Middle frontal gyrus (tissue), 1 donor: ENCODE measurements at regions not wholly inside any gene's neighbourhood (a gene's known extent, or its start where the extent isn't known, plus 50 kb on each side); places are given as distances from the start of the nearest gene placed in this dataset.
A peak's percentile ranks its signal among the peaks of the same experiment; 100 is the strongest.
"Not testable (repeated sequence)": the region's sequence is repeated elsewhere in the genome, so short reads cannot be mapped to it uniquely, and the experiment has no call there.

Experiments
- DNase-seq: peaks from one replicate; pipeline ENCODE4 v3.0.0-alpha.2; 2015; ENCODE audit warnings: low spot score; ENCODE audit errors: extremely low spot score

DNA sequence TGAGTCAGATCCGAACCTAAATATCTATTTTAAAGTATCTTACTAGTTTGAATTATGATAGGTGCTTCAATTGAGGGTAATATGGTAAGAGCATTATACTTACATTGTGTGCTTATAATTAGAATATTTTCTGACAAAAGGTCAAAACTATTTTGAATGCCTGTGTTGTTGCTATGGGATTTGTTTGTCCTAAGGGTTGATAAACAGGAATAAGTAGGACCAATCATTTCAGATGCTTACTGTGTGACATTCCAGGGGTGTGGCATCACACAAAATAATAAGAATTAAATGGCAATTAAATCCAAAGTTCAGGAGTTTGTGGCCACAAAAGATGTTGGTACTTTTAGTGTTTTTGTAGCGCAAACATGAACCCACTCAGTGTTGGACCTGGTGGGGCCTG is 256.2 kb upstream of the DDHD1 start:
- DNase-seq, result no peak

DNA sequence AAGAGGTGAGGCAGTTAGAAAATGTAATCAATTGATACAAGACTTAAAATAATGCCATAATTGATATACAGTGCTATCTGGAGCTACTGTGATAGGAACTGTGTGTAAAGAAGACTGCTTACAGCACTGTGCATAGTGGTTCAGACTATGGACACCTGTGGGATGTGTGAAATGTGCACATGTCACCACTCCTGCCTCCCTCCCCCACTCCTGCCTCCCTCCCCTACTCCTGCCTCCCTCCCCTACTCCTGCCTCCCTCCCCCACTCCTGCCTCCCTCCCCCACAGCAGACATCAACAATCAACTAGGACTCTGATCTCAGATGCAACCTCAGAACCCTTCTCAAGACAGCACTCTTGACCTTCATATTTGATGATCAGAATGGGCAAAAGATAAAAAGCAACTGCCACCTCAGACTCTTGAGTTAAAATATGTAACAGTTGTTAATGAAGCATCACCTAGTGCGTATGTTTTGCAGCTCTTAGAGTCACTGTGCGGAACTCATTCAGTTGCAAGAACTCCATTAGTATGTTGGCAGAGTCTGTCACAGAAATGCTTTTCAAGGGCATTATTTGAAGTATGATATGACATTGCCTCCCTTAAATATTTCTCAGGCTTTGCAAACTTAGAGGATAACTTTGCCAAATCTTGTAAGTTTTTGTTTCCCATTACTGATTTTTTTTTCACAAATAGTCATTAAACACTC is 255.2 kb upstream of the DDHD1 start:
- no peak for DNase-seq

DNA sequence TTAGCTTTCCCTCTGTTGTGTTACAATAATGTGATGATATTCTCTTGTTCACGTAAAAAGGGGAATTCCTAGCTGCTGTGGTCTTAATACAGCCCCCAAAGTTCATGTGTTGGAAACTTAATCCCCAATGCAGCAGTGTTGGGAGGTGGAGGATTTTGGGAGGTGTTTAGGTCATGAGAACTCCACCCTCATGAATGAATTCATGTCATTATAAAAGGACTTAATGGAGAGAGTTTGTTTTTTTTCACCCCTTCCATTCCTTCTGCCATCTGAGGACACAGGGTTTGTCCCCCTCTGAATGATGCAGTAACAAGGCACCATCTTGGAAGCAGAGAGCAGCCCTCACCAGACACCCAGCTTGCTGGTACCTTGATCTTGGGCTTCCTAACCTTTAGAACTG is 253.4 kb upstream of the DDHD1 start:
- no peak for DNase-seq

DNA sequence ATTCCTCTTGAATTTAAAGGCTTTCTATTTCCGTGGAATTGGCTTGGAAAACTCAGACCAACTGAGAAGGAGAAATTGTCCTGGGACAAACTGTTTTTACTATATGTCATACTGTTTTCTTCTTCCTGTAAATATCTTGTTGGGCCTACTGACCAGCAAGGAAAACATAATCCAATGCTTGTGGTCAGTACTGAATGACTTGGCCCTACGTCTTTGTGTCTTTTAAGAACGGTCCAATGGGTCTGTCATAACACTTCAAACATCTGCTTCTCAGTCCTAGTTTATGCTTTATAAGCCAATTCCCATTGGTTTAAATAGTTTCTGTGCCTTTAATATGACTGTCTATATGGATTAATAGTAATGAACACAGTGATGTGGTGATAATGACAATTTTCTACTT is 248.5 kb upstream of the DDHD1 start:
- no peak for DNase-seq

DNA sequence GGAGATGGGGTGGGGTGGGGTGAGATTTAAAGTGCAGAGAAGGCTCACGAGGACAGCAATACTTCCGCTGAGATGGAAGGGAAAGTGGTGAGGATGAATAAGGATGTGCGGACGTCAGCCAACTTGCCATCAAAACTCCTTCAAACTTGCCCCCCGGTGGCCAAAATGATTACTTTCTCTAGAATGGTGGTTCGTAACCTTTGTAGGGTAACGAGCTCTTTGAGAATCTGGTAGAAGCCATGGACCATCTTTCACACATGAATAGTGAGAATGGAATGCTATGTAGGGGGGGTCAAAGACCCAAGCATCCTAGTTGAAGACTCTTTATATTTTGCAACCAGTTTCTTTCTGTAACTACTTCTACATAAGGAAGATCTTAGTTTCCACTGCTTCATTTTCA is 245.9 kb upstream of the DDHD1 start:
- DNase-seq, result no peak

DNA sequence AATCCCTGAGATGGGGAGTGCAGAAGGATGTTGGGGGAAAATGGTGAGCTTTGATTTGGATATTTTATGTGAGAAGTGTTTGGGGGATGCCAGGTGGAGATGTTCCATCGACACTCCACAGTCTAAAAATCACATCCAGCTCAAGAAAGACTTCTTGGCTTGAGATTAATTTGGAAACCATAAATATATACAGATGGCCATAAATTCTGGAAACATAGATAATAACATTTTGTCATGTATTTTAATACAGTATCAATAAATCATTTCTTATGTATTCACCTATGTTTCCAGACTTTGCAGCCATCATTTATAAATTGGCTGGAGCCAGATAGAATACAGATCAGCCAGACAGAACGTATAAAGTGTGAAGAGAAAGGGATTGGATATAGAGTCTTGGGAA is 245.5 kb upstream of the DDHD1 start:
- DNase-seq, result no peak

DNA sequence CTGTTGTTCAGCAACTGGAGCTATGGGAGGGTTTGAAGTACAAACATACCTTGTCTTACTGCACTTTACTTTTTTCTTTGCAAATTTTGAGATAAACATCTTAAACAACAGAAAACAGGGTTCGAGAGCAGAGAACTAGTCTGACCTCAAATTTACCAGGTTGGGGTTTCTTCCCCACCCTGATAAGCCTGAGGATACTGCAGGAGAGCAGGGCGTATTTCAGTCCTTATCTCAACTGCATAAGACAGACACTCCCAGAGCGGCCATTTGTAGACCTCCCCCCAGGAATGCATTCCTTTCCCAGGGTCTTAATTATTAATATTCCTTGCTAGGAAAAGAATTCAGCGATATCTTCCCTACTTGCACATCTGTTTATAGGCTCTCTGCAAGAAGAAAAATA is 242.1 kb upstream of the DDHD1 start:
- DNase-seq, result not testable (repeated sequence)

DNA sequence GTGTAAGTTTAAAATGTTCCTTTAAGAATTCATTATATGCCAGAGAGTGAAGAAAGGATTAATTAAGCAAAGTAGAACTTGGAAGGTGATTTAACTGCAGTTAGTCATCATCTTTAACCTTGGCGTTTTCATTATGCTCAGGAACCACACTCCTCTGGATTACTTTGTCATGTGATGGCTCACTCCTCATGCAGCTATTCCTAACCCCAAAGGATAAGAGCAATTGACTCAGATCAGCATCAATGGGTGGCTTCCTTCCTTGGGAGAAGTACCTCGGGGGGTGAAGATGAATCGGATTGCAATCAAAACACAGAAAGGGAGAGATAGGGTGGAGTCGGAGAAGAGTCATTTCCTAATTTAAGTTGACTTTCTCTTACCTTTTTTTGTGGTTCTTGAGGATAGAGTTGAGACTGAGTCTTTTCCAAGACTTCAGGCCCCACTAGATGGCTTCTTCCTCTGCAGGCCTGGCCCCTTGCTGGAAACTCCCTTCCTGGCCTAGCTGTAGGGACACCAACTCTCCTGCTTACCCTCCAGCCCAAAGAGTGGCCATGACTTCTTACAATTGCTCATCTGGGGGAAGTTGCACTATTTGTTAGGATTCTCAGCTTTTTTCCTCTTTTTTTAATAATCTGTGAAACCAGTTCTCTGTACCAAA is 238.6 kb upstream of the DDHD1 start:
- DNase-seq, result no peak

DNA sequence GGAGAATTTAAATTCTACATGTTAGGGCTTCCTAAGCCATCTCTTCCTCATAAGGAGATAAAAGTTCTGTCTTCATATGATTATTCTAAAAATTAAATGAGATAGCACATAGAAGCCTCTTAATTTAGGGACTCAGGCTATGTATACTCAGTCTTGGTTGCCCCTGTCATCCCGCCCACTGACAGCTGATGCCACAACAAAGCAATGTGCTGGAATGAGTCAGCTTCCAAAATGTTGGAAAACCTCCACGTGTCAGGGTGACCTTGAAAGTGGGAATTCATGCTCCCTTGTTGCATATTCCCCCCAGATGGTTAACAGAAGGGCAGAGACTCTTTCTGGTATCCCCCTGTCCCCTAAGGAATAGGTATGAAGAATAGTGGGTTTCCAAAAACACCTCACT is 238.0 kb upstream of the DDHD1 start:
- DNase-seq, result no peak

DNA sequence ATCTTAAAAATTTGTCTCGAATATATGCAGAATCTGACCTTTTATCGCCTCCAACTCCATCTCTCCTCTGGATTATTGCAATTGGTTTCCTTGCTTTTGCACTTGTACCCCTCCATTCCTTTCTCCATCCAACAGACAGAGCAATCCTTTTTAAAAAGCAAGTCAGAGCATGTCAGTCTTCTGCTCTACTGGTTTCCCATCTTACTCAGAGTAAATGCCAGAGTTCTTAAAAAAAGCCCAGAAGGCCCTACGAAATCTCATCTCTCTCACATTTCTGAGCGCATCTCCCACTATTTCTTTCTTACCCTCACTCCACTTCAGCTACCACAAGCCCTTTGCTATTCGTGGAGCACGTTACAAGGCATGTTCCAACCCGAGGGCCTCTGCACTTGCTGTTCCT is 236.9 kb upstream of the DDHD1 start:
- DNase-seq, result no peak

DNA sequence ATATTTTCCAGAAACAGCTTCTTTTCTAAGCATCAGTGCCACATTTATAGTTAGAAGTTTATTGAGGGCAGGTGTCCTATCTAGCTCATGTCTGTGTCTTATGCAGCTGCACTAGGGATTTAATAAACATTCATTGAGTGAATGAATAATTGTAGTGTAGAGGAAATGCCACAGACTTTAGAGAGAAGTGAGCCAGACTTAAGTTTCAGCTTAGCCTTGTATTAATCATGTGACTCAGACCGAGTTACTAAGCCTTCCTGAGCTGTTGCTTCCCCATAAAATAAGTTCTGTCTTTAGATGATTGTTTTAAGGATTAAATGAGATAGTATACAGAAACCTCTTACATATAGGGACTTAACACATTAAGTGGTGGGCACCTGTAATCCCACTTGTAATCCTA is 236.1 kb upstream of the DDHD1 start:
- no peak for DNase-seq

DNA sequence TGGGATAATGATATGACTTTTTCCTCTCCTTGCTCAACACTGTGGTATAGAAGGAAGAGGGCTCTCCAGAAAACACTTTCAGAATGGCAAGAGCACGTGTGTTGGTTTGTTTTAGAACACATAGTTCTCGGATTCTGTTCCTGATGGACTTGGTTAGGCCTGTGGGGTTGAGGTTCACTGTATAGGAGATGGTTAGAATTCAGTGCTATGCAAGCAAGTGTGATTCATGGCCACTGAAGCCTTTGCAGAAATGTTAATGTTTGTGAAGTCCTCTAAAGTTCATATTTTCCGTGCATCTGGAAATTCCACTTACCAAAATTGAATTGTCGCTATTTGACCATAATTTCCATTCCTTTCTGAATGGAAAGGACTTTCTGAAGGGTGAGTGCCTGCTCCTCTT is 233.2 kb upstream of the DDHD1 start:
- DNase-seq, result no peak

DNA sequence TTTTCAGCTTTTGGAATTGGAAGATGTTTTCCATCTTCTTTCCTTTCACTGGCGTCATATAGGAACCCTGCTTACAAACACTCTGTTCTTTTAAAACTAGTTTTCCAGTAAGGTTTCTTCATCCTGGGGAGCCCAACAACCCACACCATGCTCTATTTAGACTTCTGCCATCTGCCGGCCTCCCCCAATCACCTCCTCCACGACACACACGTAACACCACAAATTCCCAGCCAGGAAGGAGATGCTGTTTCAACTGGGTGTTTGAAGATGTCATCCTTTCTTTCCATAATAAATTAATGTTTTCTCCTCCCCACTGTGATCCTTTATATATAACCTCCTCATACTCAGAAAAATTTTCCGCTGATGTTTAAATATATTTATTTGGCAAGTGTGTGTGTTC is 231.4 kb upstream of the DDHD1 start:
- peak; percentile 44 for DNase-seq

DNA sequence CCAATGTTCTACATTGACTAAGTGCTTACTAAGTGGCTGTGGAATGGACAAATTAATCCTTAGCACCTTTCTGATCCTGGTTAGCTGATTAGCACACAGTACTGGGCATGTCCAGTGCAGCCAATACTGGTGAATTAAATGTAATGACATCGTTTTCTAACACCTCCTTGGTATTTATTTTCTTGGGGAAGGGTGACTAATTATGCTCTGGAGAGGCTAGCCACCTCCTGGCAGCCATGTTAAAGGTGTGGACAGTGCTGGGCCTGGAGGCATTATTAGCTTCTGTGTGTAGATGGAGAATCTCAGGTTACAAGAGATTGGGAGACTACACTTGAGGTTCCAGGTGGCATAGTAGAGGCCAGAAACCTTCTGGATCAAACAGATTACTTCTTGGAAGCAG is 230.9 kb upstream of the DDHD1 start:
- no peak for DNase-seq

DNA sequence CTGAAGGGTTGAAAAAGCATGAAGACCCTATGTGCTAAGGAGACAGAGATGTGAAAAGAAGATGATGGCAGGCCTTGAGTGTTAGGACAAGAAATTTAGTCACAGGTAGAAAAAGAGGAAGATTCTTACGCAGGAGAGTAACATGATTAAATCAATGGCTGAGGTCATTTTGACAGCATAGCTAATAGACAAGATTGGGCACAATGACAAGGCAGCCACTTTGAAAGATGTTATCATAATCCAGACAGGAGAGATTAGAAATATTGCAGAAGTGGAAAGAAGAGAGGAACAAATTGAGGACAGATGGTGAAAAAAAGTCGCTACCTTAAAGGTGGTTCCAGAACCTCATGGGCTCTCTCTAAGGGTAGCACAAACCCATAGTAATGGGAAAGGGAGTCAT is 228.8 kb upstream of the DDHD1 start:
- DNase-seq, result no peak

DNA sequence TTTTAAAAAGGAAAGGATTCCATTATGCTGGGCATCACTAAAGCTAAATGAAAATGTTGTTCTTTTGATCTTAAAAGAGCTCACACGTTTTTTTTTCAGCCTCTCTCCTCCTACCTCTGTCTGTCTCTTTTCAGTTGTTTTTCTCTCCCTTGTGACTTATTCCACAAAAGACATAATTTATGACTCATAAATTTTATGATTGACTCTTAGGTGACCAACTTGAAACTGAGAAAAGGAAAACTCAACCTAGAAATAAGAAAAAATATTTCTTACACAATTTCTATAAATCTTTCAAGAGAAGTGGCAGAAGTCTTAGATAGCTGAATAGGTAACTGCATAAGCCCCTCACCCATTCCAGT is 227.7 kb upstream of the DDHD1 start:
- no peak for DNase-seq

DNA sequence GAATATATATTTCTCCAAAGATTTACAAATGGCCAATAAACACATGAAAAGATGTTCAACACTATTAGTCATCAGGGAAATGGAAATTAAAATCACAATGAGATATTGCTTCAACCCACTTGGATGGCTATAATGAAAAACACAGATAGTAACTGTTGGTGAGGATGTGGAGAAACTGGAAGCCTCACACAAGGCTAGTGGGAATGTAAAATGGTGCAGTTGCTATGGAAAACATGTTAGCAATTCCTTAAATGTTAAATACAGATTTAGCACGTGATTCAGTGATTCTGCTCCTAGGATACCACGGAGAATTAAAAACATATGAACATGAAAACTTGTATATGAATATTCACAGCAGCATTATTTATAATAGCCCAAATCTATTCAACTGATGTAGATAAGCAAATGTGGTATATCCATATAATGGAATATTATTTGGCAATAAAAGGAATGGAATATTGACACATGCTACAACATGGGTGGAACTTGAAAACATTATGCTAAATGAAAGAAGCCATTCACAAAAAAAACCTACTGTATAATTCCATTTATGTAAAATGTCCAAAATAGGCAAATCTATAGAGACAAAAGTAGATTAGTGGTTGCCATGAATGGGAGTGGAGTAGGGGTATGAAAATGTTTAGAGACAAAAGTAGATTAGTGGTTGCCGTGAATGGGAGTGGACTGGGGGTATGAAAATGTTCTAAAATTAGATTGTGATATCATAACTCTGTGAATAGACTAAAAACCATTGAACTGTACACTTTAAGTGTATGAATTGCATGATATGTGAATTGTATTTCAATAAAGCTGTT is 227.1 kb upstream of the DDHD1 start:
- DNase-seq, result no peak

DNA sequence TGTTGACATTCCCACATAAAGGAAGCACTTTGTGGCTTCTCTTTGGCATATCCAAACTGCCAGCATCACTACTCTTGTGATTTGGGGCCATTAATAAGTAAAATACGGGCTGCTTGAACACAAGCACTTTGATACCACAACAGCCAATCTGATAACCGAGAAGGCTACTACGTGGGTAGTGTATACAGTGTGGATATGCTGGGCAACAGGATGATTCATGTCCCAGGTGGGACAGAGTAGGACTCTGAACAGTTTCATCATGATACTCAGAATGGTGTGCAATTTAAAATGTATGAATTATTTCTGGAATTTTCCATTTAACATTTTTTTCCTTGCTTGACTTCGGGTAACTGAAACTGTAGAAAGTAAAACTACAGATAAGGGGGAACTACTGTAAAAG is 225.0 kb upstream of the DDHD1 start:
- no peak for DNase-seq

DNA sequence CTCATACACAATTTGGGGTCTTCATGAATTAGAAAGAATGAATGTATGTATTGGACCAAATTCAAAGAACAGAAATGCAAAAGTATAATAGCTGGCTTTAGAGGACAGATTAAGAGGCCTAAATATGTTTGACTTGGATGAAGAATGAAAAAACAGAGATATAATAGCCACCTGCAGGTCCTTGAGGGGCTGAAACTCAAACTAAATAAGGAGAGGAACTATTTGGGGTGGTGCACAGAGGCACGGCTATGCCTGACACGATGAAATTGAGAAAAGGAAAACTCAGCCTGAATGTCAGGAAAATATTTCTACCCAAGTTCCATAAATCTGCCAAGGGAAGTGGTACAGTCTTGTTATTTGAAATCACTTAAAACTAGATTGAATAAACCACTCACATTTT is 222.9 kb upstream of the DDHD1 start:
- no peak for DNase-seq

DNA sequence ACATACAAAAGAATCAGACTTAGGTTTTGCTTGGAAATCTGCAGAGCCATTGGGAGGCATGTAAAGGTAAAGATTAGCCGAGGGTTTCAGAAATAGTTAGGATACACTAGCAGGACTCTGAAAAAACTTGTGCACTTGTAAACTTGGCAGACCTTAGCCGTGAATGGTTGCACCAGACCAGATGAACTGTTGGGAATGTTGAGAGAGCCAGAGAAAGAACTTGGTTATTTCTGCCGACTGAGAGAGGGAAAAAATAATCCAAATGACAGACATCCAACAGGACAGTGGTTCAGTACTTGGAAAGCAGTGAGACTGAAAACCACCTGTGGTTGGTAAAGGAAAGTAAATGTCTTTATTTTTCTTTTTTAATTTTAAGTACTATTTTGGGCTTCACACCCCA is 222.5 kb upstream of the DDHD1 start:
- DNase-seq, result no peak

DNA sequence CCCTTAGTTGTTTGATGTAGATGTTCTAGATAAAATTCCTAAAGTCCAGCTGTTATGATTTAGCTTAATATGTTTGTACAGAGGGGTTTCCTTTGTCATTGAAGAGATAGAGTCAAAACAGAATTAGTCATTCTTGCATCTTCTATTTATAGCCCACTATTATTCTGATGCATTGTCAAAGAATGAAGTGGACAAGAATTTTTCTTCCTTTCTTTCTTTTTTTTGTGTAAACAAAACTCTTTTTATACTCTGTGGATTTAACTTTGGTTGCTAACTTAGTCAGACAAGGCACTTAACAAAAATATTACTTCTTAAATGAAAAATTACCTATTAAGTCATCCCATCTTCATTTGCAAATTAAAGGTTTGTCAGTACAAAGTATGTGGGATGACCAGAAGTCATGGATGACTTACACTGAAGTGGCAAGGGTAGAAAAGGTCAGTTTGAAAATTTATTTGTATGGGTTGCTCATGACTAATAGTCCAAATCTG is 215.6 kb upstream of the DDHD1 start:
- DNase-seq, result no peak

DNA sequence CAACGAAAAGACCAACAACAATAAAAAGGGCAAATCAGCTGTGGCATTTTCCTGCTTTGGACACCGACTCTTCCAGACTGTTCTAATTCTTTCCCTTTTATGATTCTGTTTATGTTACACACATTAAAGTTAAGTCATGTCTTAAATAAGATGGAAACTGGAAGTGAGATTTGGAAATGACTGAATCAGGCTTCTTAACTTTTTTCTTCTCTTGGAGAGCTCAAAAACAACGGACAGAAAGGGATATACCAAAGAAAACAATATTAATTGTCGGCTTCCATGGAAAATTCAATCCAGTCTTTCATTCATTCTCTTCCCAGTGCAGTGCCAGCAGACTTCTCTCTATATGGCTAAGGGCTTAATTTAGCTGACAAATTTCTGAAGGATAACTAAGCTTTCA is 214.9 kb upstream of the DDHD1 start:
- no peak for DNase-seq

DNA sequence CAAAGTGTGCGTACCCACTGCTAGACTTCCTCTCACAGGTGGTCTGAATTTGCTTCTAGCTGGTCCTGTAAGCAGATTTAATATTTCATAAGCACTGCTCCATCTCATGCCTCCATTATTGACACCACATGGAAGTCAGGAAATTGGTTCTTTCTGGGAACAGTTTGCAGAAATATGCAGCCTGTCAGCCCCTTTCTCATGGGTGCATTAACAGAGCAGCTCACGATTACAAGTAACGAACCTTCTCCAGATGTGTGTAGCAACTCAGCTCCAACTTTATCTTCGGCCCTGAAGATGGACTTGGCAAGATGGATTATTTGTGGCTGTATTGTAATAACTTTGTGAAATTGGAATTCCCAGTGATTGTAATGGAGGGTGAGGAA is 214.5 kb upstream of the DDHD1 start:
- DNase-seq, result no peak
